CD4-positive, alpha-beta T cell treated with Interleukin-15 for 4 hours (primary cell): ENCODE measurements at regions not wholly inside any gene's neighbourhood (a gene's known extent, or its start where the extent isn't known, plus 50 kb on each side); places are given as distances from the start of the nearest gene placed in this dataset.
A peak's percentile ranks its signal among the peaks of the same experiment; 100 is the strongest.

Experiments
- DNase-seq: peaks from one replicate; pipeline ENCODE4 v3.0.0-alpha.2; 2020; ENCODE audit warnings: low spot score

GRCh38 chr5:135204151-135204600 is 170.1 kb upstream of the PITX1 start:
- DNase-seq = no peak

GRCh38 chr5:135203593-135204036 is 169.6 kb upstream of the PITX1 start:
- no peak for DNase-seq

GRCh38 chr5:135203019-135203418 is 169.0 kb upstream of the PITX1 start:
- DNase-seq = no peak

GRCh38 chr5:135199919-135200318 is 165.9 kb upstream of the PITX1 start:
- DNase-seq = no peak

- no peak for DNase-seq
Measured at GRCh38 chr5:135196483-135196882, 162.5 kb upstream of the PITX1 start.

GRCh38 chr5:135195270-135195608 is 161.2 kb upstream of the PITX1 start:
- DNase-seq = no peak

GRCh38 chr5:135194573-135195269 is 160.7 kb upstream of the PITX1 start:
- DNase-seq = no peak

- no peak for DNase-seq
Measured at GRCh38 chr5:135194126-135194488, 160.1 kb upstream of the PITX1 start.

- DNase-seq = no peak
Measured at GRCh38 chr5:135193213-135194125, 159.4 kb upstream of the PITX1 start.

- no peak for DNase-seq
Measured at GRCh38 chr5:135192351-135192750, 158.3 kb upstream of the PITX1 start.

GRCh38 chr5:135191084-135191826 is 157.2 kb upstream of the PITX1 start:
- peak; percentile 54 for DNase-seq

- DNase-seq = no peak
Measured at GRCh38 chr5:135190416-135191083, 156.5 kb upstream of the PITX1 start.

- no peak for DNase-seq
Measured at GRCh38 chr5:135189024-135189423, 155.0 kb upstream of the PITX1 start.

GRCh38 chr5:135188233-135188914 is 154.3 kb upstream of the PITX1 start:
- no peak for DNase-seq

- no peak for DNase-seq
Measured at GRCh38 chr5:135186662-135187522, 152.9 kb upstream of the PITX1 start.

GRCh38 chr5:135185481-135186065 is 151.5 kb upstream of the PITX1 start:
- no peak for DNase-seq

GRCh38 chr5:135184646-135185045 is 150.6 kb upstream of the PITX1 start:
- DNase-seq = no peak

- DNase-seq = no peak
Measured at GRCh38 chr5:135183464-135183863, 149.4 kb upstream of the PITX1 start.

- no peak for DNase-seq
Measured at GRCh38 chr5:135182675-135183074, 148.6 kb upstream of the PITX1 start.

GRCh38 chr5:135181653-135182052 is 147.6 kb upstream of the PITX1 start:
- no peak for DNase-seq
